ENCODE measurements at regions not wholly inside any gene's neighbourhood (a gene's known extent, or its start where the extent isn't known, plus 50 kb on each side); places are given as distances from the start of the nearest gene placed in this dataset.

DNA sequence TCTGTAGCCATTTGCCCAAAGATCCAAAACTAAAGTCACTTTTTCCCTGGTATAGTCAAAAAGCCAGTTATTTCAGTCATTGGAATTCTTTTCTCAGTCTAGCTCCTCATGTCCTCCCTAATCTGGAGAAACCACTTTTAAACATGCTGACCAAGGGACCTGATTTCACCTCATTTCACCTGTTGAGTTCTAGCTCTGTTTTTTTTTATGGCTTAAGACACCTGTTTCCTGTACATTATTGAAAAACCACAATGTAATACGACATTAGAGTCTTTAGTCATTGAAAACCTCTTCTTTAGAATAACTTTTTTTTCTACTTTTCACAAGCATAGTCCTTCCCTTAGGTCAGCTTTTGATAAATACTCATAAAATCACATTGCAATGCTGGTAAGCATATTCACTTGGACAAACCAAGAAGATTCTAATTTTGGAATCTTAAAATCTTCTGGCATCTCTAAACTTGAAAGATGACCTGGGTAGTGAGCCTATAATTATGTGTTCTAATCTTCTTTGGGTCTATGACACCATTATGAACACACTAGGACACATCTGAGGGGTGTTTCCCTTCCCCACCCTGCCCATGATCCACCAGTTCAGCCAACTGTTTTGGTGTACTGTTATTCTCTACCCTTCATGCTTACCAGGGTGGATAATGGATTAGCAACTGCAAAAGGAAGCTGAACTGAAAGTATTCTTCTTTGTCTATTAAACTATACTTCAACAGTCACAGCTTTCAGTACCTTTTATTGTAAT is 103.5 kb upstream of the FXR1 start:
- no peak for TF ChIP-seq CTCF (IDR thresholded peaks at IDR 0.05)

GRCh38 chr3:180820400-180820799 is 92.1 kb upstream of the FXR1 start:
- no peak for TF ChIP-seq CTCF (IDR thresholded peaks at IDR 0.05)

DNA sequence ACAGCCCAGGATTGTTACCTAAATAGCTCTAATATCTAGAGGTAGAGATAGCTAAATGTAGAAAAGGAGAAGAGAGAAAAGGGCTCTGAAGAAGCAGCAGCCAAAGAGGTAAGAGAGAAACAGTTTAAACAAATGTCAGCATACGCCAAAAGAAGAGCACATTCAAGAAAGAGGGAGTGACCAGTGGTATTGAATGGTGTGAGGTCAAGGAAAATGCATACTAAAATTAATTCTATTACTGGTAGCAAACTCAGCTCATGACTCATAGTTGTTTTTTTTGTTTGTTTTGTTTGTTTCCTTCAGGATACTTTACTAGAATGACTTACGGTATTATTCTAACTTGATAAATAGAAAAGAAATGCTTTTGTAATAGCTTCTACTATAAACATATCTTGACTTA is 86.5 kb upstream of the FXR1 start:
- TF ChIP-seq CTCF (IDR thresholded peaks at IDR 0.05): no peak

GRCh38 chr3:180827171-180827570 is 85.3 kb upstream of the FXR1 start:
- no peak for TF ChIP-seq CTCF (IDR thresholded peaks at IDR 0.05)

DNA sequence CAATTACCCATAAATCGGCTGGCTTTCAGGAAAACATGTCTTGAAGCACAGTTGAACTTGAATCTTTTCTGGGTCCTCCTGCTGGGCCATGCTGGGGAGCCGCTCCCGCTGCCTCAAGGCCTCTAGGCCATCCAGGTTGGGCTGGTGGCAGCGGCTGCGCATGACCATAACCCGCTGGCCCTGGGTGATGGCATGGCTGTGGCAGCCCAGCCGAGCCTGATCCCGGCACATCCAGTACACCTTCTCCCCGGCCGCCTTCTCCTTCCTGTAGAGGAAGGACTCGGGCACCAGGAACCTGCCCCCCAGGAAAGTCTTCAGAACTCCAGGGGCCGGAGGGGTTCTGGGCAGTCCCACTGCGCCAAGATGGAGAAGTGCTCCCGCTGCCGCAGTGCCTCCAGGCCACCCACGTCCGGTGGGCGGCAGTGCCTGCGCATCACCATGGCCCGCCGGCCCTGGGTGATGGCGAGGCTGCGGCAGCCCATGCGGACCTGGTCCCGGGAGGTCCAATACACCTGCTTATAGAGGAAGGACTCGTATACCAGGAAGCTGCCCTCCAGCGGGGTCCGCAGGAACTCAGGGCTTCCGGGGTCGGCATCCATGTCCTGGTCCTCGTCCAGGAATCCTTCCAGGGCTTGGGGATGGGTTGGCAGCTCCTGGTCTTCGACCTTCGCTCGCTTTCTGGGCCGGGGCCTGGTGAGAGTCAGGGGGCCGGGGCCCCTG is 84.3 kb upstream of the FXR1 start:
- TF ChIP-seq CTCF (IDR thresholded peaks at IDR 0.05): no peak

DNA sequence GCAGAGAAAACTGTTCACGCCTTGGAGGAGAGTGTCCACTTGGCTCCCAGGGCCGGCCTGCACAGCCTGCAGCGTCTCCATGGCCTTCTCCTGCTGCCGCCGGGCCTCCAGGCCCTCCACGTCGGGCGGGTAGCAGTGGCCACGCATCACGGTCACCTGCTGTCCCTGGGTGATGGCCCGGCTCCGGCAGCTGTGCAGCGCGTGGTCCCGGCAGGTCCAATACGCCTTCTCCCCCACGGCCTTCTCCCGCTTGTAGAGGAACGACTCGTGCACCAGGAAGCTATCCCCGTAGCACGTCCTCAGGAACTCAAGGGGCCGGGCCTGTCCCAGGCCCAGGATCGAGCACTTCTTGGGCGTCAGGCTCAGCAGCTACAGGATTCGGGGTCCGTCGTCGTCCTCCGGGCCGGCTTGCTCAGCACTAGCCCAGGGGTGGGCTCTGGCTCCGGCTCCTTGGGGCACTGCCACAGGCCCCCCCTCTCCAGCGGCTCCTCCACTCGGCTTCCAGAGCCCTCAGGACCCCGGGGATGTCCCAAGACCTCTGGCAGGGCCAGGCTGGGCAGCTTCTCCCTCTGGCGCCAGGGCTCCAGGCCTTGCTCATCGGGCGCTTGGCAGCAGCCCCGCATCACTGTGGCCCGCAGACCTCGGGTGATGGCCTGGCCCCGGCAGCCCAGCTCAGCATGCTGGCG is 83.6 kb upstream of the FXR1 start:
- TF ChIP-seq CTCF (IDR thresholded peaks at IDR 0.05): no peak

- no peak for TF ChIP-seq CTCF (IDR thresholded peaks at IDR 0.05)
Measured at GRCh38 chr3:180829409-180830405, 82.8 kb upstream of the FXR1 start.
